H9 (cell line): ENCODE measurements at regions not wholly inside any gene's neighbourhood (a gene's known extent, or its start where the extent isn't known, plus 50 kb on each side); places are given as distances from the start of the nearest gene placed in this dataset.

Experiments used
- DNase-seq: peaks from one replicate; pipeline ENCODE4 v3.0.0-alpha.2; 2017
- H2AFZ ChIP-seq: one replicate; pipeline ENCODE4 v1.6.1; 2013; ENCODE audit warnings: mild to moderate bottlenecking, low read length, control low read depth, moderate library complexity
- H2AK5ac ChIP-seq: 2 replicates; pipeline ENCODE4 v1.6.1; 2013; ENCODE audit warnings: low read length, control low read depth, mixed read lengths; ENCODE audit not compliant: insufficient read length
- H2BK120ac ChIP-seq: one replicate; pipeline ENCODE4 v1.6.1; 2013; ENCODE audit warnings: low read depth, mild to moderate bottlenecking, low read length, control low read depth, inconsistent platforms; ENCODE audit not compliant: poor library complexity, severe bottlenecking
- H2BK12ac ChIP-seq: 2 replicates; pipeline ENCODE4 v1.6.1; 2013; ENCODE audit warnings: low read length, control low read depth, mixed read lengths, low read depth; ENCODE audit not compliant: insufficient read length
- H2BK15ac ChIP-seq: 2 replicates; pipeline ENCODE4 v1.6.1; 2013; ENCODE audit warnings: low read depth, low read length, control low read depth
- H2BK20ac ChIP-seq: one replicate; pipeline ENCODE4 v1.6.1; 2013; ENCODE audit warnings: low read depth, mild to moderate bottlenecking, low read length, control low read depth, inconsistent platforms; ENCODE audit not compliant: poor library complexity, severe bottlenecking
- H2BK5ac ChIP-seq: 2 replicates; pipeline ENCODE4 v1.6.1; 2013; ENCODE audit warnings: low read length, control low read depth, mixed read lengths; ENCODE audit not compliant: insufficient read length
- H3K14ac ChIP-seq: 2 replicates; pipeline ENCODE4 v1.6.1; 2013; ENCODE audit warnings: low read length, control low read depth; ENCODE audit not compliant: insufficient read depth
- H3K18ac ChIP-seq: 2 replicates; pipeline ENCODE4 v1.6.1; 2013; ENCODE audit warnings: low read depth, mild to moderate bottlenecking, mixed read lengths, low read length, control low read depth; ENCODE audit not compliant: insufficient read length
- H3K23ac ChIP-seq: 2 replicates; pipeline ENCODE4 v1.6.1; 2013; ENCODE audit warnings: low read length, control low read depth, mixed read lengths, low read depth; ENCODE audit not compliant: insufficient read length
- H3K23me2 ChIP-seq: 2 replicates; pipeline ENCODE4 v1.6.1; 2013; ENCODE audit warnings: low read depth, mild to moderate bottlenecking, mixed read lengths, low read length, control low read depth; ENCODE audit not compliant: insufficient read length, poor library complexity, severe bottlenecking
- H3K27ac ChIP-seq: 2 replicates; pipeline ENCODE4 v1.5.1; 2013; ENCODE audit warnings: low read length, control low read depth, mixed read lengths, low read depth; ENCODE audit not compliant: insufficient read length
- H3K27me3 ChIP-seq: 2 replicates; pipeline ENCODE4 v1.6.1; 2013; ENCODE audit warnings: low read length, control low read depth, inconsistent platforms; ENCODE audit not compliant: insufficient read depth
- H3K4ac ChIP-seq: 2 replicates; pipeline ENCODE4 v1.6.1; 2013; ENCODE audit warnings: low read depth, mild to moderate bottlenecking, control low read depth, inconsistent platforms, low read length, moderate library complexity
- H3K4me1 ChIP-seq: 2 replicates; pipeline ENCODE4 v1.6.1; 2013; ENCODE audit warnings: low read length, control low read depth, inconsistent platforms; ENCODE audit not compliant: insufficient read depth
- H3K4me2 ChIP-seq: 2 replicates; pipeline ENCODE4 v1.6.1; 2013; ENCODE audit warnings: low read length, control low read depth, mixed read lengths; ENCODE audit not compliant: insufficient read length, insufficient read depth
- H3K56ac ChIP-seq: 2 replicates; pipeline ENCODE4 v1.6.1; 2013; ENCODE audit warnings: low read depth, mild to moderate bottlenecking, mixed read lengths, low read length, control low read depth; ENCODE audit not compliant: insufficient read length
- H3K79me1 ChIP-seq: 2 replicates; pipeline ENCODE4 v1.6.1; 2013; ENCODE audit warnings: low read depth, mild to moderate bottlenecking, moderate library complexity, low read length, control low read depth, inconsistent platforms; ENCODE audit not compliant: insufficient read depth, poor library complexity, severe bottlenecking
- H3K79me2 ChIP-seq: 2 replicates; pipeline ENCODE4 v1.6.1; 2013; ENCODE audit warnings: low read length, control low read depth, inconsistent platforms; ENCODE audit not compliant: insufficient read depth
- H3K9ac ChIP-seq: 2 replicates; pipeline ENCODE4 v1.6.1; 2013; ENCODE audit warnings: low read length, control low read depth, mixed read lengths; ENCODE audit not compliant: insufficient read length; ENCODE audit errors: extremely low read depth
- H3K9me3 ChIP-seq: one replicate; pipeline ENCODE4 v1.6.1; 2013; ENCODE audit warnings: low read depth, low read length, inconsistent platforms; ENCODE audit not compliant: control insufficient read depth
- H3T11ph ChIP-seq: one replicate; pipeline ENCODE4 v1.6.1; 2013; ENCODE audit warnings: mild to moderate bottlenecking, low read length, control low read depth, inconsistent platforms
- H4K20me1 ChIP-seq: one replicate; pipeline ENCODE4 v1.6.1; 2013; ENCODE audit not compliant: control insufficient read depth, insufficient read length, insufficient read depth
- H4K5ac ChIP-seq: 2 replicates; pipeline ENCODE4 v1.6.1; 2013; ENCODE audit warnings: low read depth, mild to moderate bottlenecking, mixed read lengths, low read length, control low read depth; ENCODE audit not compliant: insufficient read length
- H4K8ac ChIP-seq: replicated peaks from 2 replicates; pipeline ENCODE4 v1.6.1; 2013; ENCODE audit warnings: low read length, control low read depth, mixed read lengths, low read depth; ENCODE audit not compliant: insufficient read length
- H4K91ac ChIP-seq: 2 replicates; pipeline ENCODE4 v1.6.1; 2013; ENCODE audit warnings: low read depth, mild to moderate bottlenecking, moderate library complexity, mixed read lengths, low read length, control low read depth; ENCODE audit not compliant: insufficient read length
- H3K27ac Mint-ChIP-seq, 3 experiments: 2 replicates in 2 of 3; 3 replicates in 1 of 3; pipeline ENCODE4 v1.8.0; 2020 to 2021; ENCODE audit warnings: mixed read lengths in 3 of 3, mild to moderate bottlenecking in 1 of 3, moderate library complexity in 1 of 3
- H3K27me3 Mint-ChIP-seq: 2 replicates; pipeline ENCODE4 v1.8.0; 2021; ENCODE audit warnings: low read depth, mild to moderate bottlenecking, moderate library complexity, mixed read lengths
- H3K36me3 Mint-ChIP-seq, 3 experiments: 2 replicates in 2 of 3; 3 replicates in 1 of 3; pipeline ENCODE4 v1.8.0; 2020 to 2021; ENCODE audit warnings: low read depth in 3 of 3, mixed read lengths in 3 of 3; ENCODE audit not compliant: insufficient read depth in 1 of 3
- H3K4me1 Mint-ChIP-seq, 2 experiments: 2 replicates each; pipeline ENCODE4 v1.8.0; 2020; ENCODE audit warnings: mixed read lengths in 2 of 2
- H3K4me3 Mint-ChIP-seq, 2 experiments: 2 replicates in 1 of 2; 3 replicates in 1 of 2; pipeline ENCODE4 v1.8.0; 2020 to 2021; ENCODE audit warnings: mild to moderate bottlenecking in 2 of 2, mixed read lengths in 2 of 2, moderate library complexity in 1 of 2
- H3K9me3 Mint-ChIP-seq, 2 experiments: 2 replicates in 1 of 2; 3 replicates in 1 of 2; pipeline ENCODE4 v1.8.0; 2020; ENCODE audit warnings: mild to moderate bottlenecking in 2 of 2, mixed read lengths in 2 of 2, moderate library complexity in 1 of 2
- CTCF ChIP-seq: fragments of 200-600 bp; sonication (generic); conservative IDR thresholded peaks from 3 replicates; pipeline ENCODE4 v1.8.0; 2021; ENCODE audit warnings: antibody characterized with exemption, mild to moderate bottlenecking
- WGBS: extraction: QIAGEN DNeasy Blood & Tissue Kit; methylation state at CpG from one replicate; pipeline ENCODE4 v1.1.7; 2013; ENCODE audit warnings: missing lambda C conversion rate, low lambda C conversion rate, mixed read lengths; ENCODE audit not compliant: insufficient read length; ENCODE audit errors: extremely low coverage; 5-methylcytosine and 5-hydroxymethylcytosine counted together

GRCh38 chr4:24108567-24108966 is 218.7 kb upstream of the PPARGC1A start:
- no peak for TF ChIP-seq CTCF

More at GRCh38 chr4:24108567-24108966, 218.7 kb upstream of the PPARGC1A start:
- Histone ChIP-seq H3K23me2 (no peaks in the 10 kb centered on the region), H2BK15ac (no peak overlapping the region), H3K79me2 (no peaks in the 10 kb centered on the region), H3K4ac (no peak overlapping the region), H3K27me3 (no peaks in the 10 kb centered on the region), H3K4me1 (no peaks in the 10 kb centered on the region), H2AFZ (no peak overlapping the region), H4K20me1 (no peaks in the 10 kb centered on the region), H3K14ac (no peak overlapping the region), H2BK20ac (no peak overlapping the region), H4K5ac (no peak overlapping the region), H3K79me1 (no peaks in the 10 kb centered on the region), H3K9me3 (no peaks in the 10 kb centered on the region), H2BK120ac (no peak overlapping the region), H2BK12ac (no peak overlapping the region), H4K8ac (no peak overlapping the region), H3K23ac (no peak overlapping the region), H3K18ac (no peak overlapping the region), H2BK5ac (no peak overlapping the region), H2AK5ac (no peak overlapping the region), H3T11ph (no peak overlapping the region), H3K56ac (no peak overlapping the region), H3K4me2 (no peak overlapping the region), H3K27ac (no peak overlapping the region), H3K9ac (no peak overlapping the region), H4K91ac (no peak overlapping the region)
- Mint-ChIP-seq H3K9me3 (no peaks in the 10 kb centered on the region; a peak in 1 of 5 replicates), H3K27me3 (no peaks in the 10 kb centered on the region; the same call in none of the 2 replicates), H3K4me3 (no peak overlapping the region), H3K36me3 (peaks cover 0 to 1% (median 0%) of the 10 kb centered on the region in 3 experiments; a peak in 1 of 7 replicates), H3K27ac (no peak overlapping the region), H3K4me1 (no peaks in the 10 kb centered on the region)
- no peak for DNase-seq
- WGBS, result no CpG with 5 or more reads among the region's 2 CpGs
